ENCODE measurements at regions not wholly inside any gene's neighbourhood (a gene's known extent, or its start where the extent isn't known, plus 50 kb on each side); places are given as distances from the start of the nearest gene placed in this dataset.
A peak's percentile ranks its signal among the peaks of the same experiment; 100 is the strongest.

DNA sequence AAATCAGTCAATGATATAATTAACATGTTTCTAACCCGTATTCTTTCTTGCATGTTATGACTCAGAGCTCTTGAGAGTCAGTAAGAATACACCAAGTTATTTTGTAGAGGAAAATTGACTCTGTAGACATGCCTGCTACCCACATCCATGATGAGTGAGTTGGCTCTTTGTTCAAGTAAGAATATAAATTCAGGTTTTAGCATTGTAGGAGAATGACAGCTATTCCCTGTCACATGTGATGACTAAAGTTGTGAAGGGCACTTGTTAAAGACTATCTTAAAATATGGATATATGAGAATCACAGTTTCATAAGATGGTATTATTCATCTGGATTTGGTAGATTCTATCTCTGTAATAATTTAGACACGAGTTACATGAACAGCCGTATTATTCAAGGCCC, 209.1 kb downstream of the CCDC59 start:
- Histone ChIP-seq H3K4me3 (ENCODE audit: low read depth in 1 of 2, low read length in 2 of 2) (no peak overlapping the region), H3K27me3 (ENCODE audit: low read depth, low read length) (no peaks in the 10 kb centered on the region), H3K4me1 (ENCODE audit: control insufficient read depth in 1 of 2, insufficient read depth in 2 of 2, low read length in 2 of 2) (no peaks in the 10 kb centered on the region), H3K27ac (ENCODE audit: low read length) (no peak overlapping the region), H3K9me3 (ENCODE audit: control insufficient read depth in 1 of 2, low read length in 2 of 2) (no peaks in the 10 kb centered on the region), H3K36me3 (ENCODE audit: control insufficient read depth in 1 of 2, insufficient read depth in 2 of 2, low read length in 2 of 2) (no peaks in the 10 kb centered on the region)

DNA sequence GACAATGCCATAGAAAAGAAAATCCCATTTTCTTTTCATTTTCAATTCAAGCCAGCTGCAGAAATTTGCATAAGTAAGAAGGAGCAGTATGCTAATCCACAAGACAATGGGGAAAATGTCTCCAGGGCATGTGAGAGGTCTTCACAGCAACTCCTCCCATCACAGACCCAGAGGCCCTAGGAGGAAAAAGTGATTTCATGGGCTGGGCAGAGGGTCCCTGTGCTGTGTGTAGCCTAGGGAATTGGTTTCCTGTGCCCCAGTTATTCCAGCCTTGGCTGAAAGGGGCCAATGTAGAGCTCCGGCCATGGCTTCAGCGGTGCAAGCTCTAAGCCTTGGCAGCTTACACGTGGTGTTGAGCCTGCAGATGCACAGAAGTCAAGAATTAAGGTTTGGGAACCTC, 211.4 kb downstream of the CCDC59 start:
- H3K27ac ChIP-seq (ENCODE audit: low read length), result no peak overlapping the region
- H3K36me3 ChIP-seq (ENCODE audit: control insufficient read depth in 1 of 2, insufficient read depth in 2 of 2, low read length in 2 of 2), result no peaks in the 10 kb centered on the region
- no peak overlapping the region for H3K4me3 ChIP-seq (ENCODE audit: low read depth in 1 of 2, low read length in 2 of 2)
- no peaks in the 10 kb centered on the region for H3K9me3 ChIP-seq (ENCODE audit: control insufficient read depth in 1 of 2, low read length in 2 of 2)
- H3K27me3 ChIP-seq (ENCODE audit: low read depth, low read length), result no peaks in the 10 kb centered on the region
- no peaks in the 10 kb centered on the region for H3K4me1 ChIP-seq (ENCODE audit: control insufficient read depth in 1 of 2, insufficient read depth in 2 of 2, low read length in 2 of 2)

DNA sequence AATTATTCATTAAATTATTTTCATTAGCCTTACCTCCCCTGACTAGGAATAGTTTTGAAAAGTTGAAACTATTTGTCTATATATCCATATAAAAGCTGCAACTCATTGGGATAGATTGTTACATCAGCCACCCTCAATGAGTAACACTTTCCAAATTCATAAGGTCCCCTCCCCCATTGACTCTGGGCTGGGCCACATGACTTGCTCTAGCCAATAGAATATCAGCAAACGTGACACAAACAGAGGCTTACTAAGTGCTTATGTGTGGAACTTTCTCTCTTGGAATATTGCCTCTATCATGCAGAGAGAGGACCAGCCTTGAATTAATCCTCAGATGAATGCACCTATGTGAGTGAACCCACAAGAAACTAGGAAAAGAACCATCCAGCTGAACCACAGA, 213.7 kb downstream of the CCDC59 start:
- H3K27me3 ChIP-seq (ENCODE audit: low read depth, low read length), result no peaks in the 10 kb centered on the region
- H3K36me3 ChIP-seq (ENCODE audit: control insufficient read depth in 1 of 2, insufficient read depth in 2 of 2, low read length in 2 of 2), result no peaks in the 10 kb centered on the region
- no peak overlapping the region for H3K4me3 ChIP-seq (ENCODE audit: low read depth in 1 of 2, low read length in 2 of 2)
- H3K9me3 ChIP-seq (ENCODE audit: control insufficient read depth in 1 of 2, low read length in 2 of 2), result no peaks in the 10 kb centered on the region
- H3K4me1 ChIP-seq (ENCODE audit: control insufficient read depth in 1 of 2, insufficient read depth in 2 of 2, low read length in 2 of 2), result no peaks in the 10 kb centered on the region
- H3K27ac ChIP-seq (ENCODE audit: low read length), result no peak overlapping the region

DNA sequence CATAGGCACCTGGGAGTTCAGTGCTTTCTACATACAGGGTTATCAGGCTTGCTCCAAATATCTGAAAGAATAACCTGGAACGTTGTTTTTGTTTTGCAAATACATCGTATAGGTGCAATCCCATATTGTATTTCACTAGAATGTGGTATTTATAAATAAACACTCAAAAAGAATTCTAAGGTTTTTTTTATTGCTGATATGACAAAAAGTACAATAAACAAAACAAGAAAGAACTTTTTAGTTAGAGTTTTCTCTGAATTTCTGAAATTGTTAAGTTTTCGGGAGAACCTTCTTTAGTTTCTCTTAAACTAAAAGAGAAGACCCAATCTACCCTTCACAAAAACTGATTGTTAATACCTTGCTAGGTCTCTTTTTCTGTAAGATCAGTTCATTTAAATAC, 225.8 kb downstream of the CCDC59 start:
- Histone ChIP-seq H3K4me1 (ENCODE audit: control insufficient read depth in 1 of 2, insufficient read depth in 2 of 2, low read length in 2 of 2) (no peaks in the 10 kb centered on the region), H3K27me3 (ENCODE audit: low read depth, low read length) (no peaks in the 10 kb centered on the region), H3K27ac (ENCODE audit: low read length) (no peak overlapping the region), H3K36me3 (ENCODE audit: control insufficient read depth in 1 of 2, insufficient read depth in 2 of 2, low read length in 2 of 2) (no peaks in the 10 kb centered on the region), H3K4me3 (ENCODE audit: low read depth in 1 of 2, low read length in 2 of 2) (no peak overlapping the region), H3K9me3 (ENCODE audit: control insufficient read depth in 1 of 2, low read length in 2 of 2) (no peaks in the 10 kb centered on the region)

DNA sequence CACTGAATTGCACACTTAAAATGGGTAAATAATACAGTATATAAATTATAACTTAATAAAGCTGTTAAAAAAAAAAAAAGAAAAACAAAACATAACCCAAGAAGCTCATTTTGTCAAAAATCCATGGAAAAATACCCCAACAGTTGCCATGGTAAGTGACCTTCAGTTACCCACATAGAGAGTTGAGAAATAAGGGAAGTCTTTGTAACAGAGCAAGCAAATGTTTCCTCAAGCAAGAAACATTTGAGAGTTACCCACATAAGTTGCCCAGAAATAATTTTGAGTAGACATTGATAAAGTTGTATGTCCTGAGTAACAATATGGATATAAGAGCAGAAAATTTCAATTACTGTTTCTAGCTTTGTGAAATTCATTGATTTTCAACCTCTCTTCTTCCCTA, 227.4 kb downstream of the CCDC59 start:
- Histone ChIP-seq H3K36me3 (ENCODE audit: control insufficient read depth in 1 of 2, insufficient read depth in 2 of 2, low read length in 2 of 2) (no peaks in the 10 kb centered on the region), H3K4me1 (ENCODE audit: control insufficient read depth in 1 of 2, insufficient read depth in 2 of 2, low read length in 2 of 2) (no peaks in the 10 kb centered on the region), H3K4me3 (ENCODE audit: low read depth in 1 of 2, low read length in 2 of 2) (no peak overlapping the region), H3K27me3 (ENCODE audit: low read depth, low read length) (no peaks in the 10 kb centered on the region), H3K27ac (ENCODE audit: low read length) (no peak overlapping the region), H3K9me3 (ENCODE audit: control insufficient read depth in 1 of 2, low read length in 2 of 2) (no peaks in the 10 kb centered on the region)

DNA sequence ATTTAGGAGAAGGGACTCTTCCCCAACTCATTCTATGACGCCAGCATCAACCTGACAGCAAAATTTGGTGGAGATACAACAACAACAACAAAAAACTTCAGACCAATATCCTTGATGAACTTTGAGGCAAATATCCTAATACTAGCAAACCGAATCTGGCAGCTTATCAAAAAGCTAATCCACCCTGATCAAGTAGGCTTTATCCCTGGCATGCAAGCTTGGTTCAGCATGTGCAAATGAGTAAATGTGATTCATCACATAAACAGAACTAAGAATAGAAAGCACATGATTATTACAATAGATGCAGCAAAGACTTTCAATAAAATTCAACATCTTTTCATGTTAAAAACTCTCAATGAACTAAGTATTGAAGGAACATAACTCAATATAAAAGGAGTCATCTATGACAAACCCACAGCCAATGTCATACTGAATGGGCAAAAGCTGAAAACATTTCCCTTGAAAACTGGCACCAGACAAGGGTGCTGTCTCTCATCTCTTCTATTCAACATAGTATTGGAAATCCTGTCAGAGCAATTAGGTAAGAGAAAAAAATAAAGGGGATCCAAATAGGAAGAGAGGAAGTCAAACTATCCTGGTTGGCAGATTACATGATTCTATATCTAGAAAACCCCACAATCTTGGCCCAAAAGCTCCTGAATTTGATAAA, 233.3 kb downstream of the CCDC59 start:
- H3K27ac ChIP-seq (ENCODE audit: low read length), result peak overlapping the region; percentile 8
- H3K36me3 ChIP-seq (ENCODE audit: control insufficient read depth in 1 of 2, insufficient read depth in 2 of 2, low read length in 2 of 2), result no peaks in the 10 kb centered on the region
- no peaks in the 10 kb centered on the region for H3K27me3 ChIP-seq (ENCODE audit: low read depth, low read length)
- no peaks in the 10 kb centered on the region for H3K9me3 ChIP-seq (ENCODE audit: control insufficient read depth in 1 of 2, low read length in 2 of 2)
- H3K4me1 ChIP-seq (ENCODE audit: control insufficient read depth in 1 of 2, insufficient read depth in 2 of 2, low read length in 2 of 2), result no peaks in the 10 kb centered on the region
- H3K4me3 ChIP-seq (ENCODE audit: low read depth in 1 of 2, low read length in 2 of 2), result no peak overlapping the region

DNA sequence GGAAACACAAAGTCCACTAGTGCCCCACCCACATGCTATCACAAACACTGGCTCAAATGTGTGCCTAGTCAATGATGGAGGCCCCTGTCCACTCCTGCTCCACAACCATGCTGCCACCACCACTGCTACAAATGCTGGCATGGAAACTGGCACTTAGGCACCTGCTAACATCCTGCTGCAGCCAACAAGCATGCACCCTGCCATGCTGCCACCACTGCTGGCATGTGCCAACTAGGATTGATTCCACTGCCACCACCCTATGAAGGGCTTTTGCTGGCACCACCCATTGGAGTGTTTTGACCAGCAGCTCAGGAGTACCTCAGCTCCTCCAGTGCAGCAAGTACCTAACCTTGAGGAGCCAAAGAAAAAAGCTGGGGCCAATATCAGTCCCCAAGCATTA, 236.6 kb downstream of the CCDC59 start:
- H3K27ac ChIP-seq (ENCODE audit: low read length), result no peak overlapping the region
- no peaks in the 10 kb centered on the region for H3K36me3 ChIP-seq (ENCODE audit: control insufficient read depth in 1 of 2, insufficient read depth in 2 of 2, low read length in 2 of 2)
- H3K4me1 ChIP-seq (ENCODE audit: control insufficient read depth in 1 of 2, insufficient read depth in 2 of 2, low read length in 2 of 2), result no peaks in the 10 kb centered on the region
- H3K9me3 ChIP-seq (ENCODE audit: control insufficient read depth in 1 of 2, low read length in 2 of 2), result no peaks in the 10 kb centered on the region
- no peaks in the 10 kb centered on the region for H3K27me3 ChIP-seq (ENCODE audit: low read depth, low read length)
- no peak overlapping the region for H3K4me3 ChIP-seq (ENCODE audit: low read depth in 1 of 2, low read length in 2 of 2)

DNA sequence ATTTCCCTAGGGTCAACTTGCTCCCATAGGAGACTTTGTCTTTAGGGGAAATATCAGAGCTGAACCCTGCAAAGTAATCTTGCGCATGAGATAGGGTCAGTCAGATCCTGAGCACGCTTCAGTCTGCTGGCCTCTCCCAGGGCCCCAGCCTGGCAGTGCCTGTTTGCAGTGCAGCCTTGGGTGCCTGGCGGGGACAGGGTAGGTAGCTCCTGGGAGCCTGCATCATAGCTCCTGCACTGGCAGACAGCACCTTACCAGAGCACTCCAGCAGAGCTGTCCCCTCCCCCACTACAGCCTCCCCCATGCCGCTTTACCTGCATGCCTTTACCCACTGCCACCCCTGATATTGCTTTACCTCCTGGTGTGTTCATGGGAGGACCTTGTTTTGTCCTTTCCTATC, 237.3 kb downstream of the CCDC59 start:
- Histone ChIP-seq H3K9me3 (ENCODE audit: control insufficient read depth in 1 of 2, low read length in 2 of 2) (no peaks in the 10 kb centered on the region), H3K27me3 (ENCODE audit: low read depth, low read length) (no peaks in the 10 kb centered on the region), H3K36me3 (ENCODE audit: control insufficient read depth in 1 of 2, insufficient read depth in 2 of 2, low read length in 2 of 2) (no peaks in the 10 kb centered on the region), H3K27ac (ENCODE audit: low read length) (no peak overlapping the region), H3K4me3 (ENCODE audit: low read depth in 1 of 2, low read length in 2 of 2) (no peak overlapping the region), H3K4me1 (ENCODE audit: control insufficient read depth in 1 of 2, insufficient read depth in 2 of 2, low read length in 2 of 2) (no peaks in the 10 kb centered on the region)

DNA sequence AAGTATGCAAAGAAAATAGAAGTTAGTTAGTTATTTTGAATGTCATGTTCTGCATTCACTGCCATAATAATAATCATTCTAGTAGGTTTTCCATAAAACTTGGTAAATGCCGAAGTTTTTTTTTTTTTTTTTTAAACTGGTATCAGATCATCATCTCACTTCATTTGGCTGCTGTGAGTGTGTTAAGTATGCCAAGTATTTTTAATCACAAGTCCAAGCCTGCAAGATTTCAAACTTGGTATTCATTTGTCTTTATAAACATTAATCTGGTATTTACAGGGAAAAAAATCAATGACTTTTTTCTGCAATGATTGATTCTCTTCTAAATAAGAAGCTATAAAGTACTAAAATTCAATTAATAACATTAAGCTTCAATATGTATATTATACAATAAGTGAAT, 248.9 kb downstream of the CCDC59 start:
- H3K4me3 ChIP-seq (ENCODE audit: low read depth in 1 of 2, low read length in 2 of 2), result no peak overlapping the region
- no peaks in the 10 kb centered on the region for H3K9me3 ChIP-seq (ENCODE audit: control insufficient read depth in 1 of 2, low read length in 2 of 2)
- no peak overlapping the region for H3K27ac ChIP-seq (ENCODE audit: low read length)
- no peaks in the 10 kb centered on the region for H3K36me3 ChIP-seq (ENCODE audit: control insufficient read depth in 1 of 2, insufficient read depth in 2 of 2, low read length in 2 of 2)
- H3K4me1 ChIP-seq (ENCODE audit: control insufficient read depth in 1 of 2, insufficient read depth in 2 of 2, low read length in 2 of 2), result no peaks in the 10 kb centered on the region
- no peaks in the 10 kb centered on the region for H3K27me3 ChIP-seq (ENCODE audit: low read depth, low read length)

DNA sequence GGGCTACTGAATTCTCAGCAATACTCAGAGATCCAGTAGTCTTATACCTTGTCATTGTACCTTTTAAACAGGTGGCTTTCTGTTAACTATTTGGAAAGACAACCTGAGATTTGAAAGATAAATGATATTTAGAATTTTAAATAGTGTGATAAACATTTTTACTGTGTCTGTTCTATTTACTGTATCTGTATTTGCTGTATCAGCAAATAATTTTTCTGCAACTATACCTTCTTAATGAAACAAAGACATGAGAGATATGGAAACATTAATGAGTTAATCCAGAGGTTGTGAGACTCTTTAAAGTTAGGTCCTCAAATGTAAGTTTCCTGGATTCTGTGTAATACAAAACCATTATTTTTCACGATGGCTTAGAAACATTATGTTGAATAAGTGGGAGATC, 249.6 kb downstream of the CCDC59 start:
- Histone ChIP-seq H3K4me3 (ENCODE audit: low read depth in 1 of 2, low read length in 2 of 2) (no peak overlapping the region), H3K27me3 (ENCODE audit: low read depth, low read length) (no peaks in the 10 kb centered on the region), H3K27ac (ENCODE audit: low read length) (no peak overlapping the region), H3K4me1 (ENCODE audit: control insufficient read depth in 1 of 2, insufficient read depth in 2 of 2, low read length in 2 of 2) (no peaks in the 10 kb centered on the region), H3K36me3 (ENCODE audit: control insufficient read depth in 1 of 2, insufficient read depth in 2 of 2, low read length in 2 of 2) (no peaks in the 10 kb centered on the region), H3K9me3 (ENCODE audit: control insufficient read depth in 1 of 2, low read length in 2 of 2) (no peaks in the 10 kb centered on the region)

DNA sequence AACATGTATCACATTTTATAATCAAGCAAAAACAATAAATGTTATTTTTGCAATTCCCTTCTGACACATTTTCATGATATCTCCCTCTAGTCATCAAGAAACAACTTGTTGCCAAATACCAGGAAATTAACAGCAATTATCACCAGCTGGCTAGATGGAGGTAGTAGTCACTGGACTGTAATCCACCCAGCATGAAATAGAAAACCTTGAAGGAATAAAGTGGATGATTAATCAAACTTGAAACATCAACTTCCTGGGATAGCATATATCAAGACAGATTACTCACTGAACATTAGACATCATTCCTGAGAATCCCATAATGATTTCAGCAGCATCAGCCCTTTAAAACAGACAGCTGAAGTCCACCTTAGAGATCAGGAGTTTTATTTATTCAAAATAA, 259.0 kb downstream of the CCDC59 start:
- H3K36me3 ChIP-seq (ENCODE audit: control insufficient read depth in 1 of 2, insufficient read depth in 2 of 2, low read length in 2 of 2), result no peaks in the 10 kb centered on the region
- H3K27me3 ChIP-seq (ENCODE audit: low read depth, low read length), result no peaks in the 10 kb centered on the region
- H3K9me3 ChIP-seq (ENCODE audit: control insufficient read depth in 1 of 2, low read length in 2 of 2), result no peaks in the 10 kb centered on the region
- H3K4me1 ChIP-seq (ENCODE audit: control insufficient read depth in 1 of 2, insufficient read depth in 2 of 2, low read length in 2 of 2), result no peaks in the 10 kb centered on the region
- H3K27ac ChIP-seq (ENCODE audit: low read length), result no peak overlapping the region
- H3K4me3 ChIP-seq (ENCODE audit: low read depth in 1 of 2, low read length in 2 of 2), result no peak overlapping the region

DNA sequence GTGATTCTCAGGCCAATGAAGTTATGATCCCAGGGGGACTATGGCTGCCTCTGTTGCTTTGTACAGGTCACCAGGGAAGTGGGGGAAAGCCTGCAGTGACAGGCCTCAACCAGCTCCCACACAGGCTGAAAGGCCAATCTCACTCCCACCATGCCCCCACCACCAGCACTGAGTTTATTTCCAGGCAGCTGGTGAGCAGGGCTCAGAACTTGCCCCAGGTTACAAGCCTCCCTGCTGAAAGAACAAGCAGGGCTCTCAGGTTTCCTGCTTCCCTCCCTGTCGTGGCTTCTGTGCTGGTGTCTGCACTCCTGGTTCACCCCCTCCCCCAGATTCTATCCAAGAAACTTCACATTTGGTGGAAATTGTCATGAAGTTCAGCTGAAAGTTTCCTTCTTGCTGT, 260.3 kb downstream of the CCDC59 start:
- no peaks in the 10 kb centered on the region for H3K4me1 ChIP-seq (ENCODE audit: control insufficient read depth in 1 of 2, insufficient read depth in 2 of 2, low read length in 2 of 2)
- H3K27ac ChIP-seq (ENCODE audit: low read length), result no peak overlapping the region

More for the DNA sequence above, 260.3 kb downstream of the CCDC59 start:
- H3K27me3 ChIP-seq (ENCODE audit: low read depth, low read length), result no peaks in the 10 kb centered on the region
- H3K9me3 ChIP-seq (ENCODE audit: control insufficient read depth in 1 of 2, low read length in 2 of 2), result no peaks in the 10 kb centered on the region
- no peaks in the 10 kb centered on the region for H3K36me3 ChIP-seq (ENCODE audit: control insufficient read depth in 1 of 2, insufficient read depth in 2 of 2, low read length in 2 of 2)
- H3K4me3 ChIP-seq (ENCODE audit: low read depth in 1 of 2, low read length in 2 of 2), result no peak overlapping the region
